Vagina (tissue), 2 donors: ENCODE measurements at regions not wholly inside any gene's neighbourhood (a gene's known extent, or its start where the extent isn't known, plus 50 kb on each side); places are given as distances from the start of the nearest gene placed in this dataset. TPM values are rescaled to one million over a fixed set of nuclear protein-coding genes. Genes with fewer than 3 reads are reported as not detected.

Experiments
- DNase-seq, 2 donors: peaks; one replicate each; pipeline ENCODE4 v3.0.0-alpha.2; 2017; ENCODE audit errors: extremely low spot score in 2 of 2
- H3K27ac ChIP-seq: fragments of 200-600 bp; sonication (generic); one replicate; pipeline ENCODE4 v1.5.1; 2019
- H3K27me3 ChIP-seq: fragments of 200-600 bp; sonication (generic); one replicate; pipeline ENCODE4 v1.5.1; 2019
- H3K36me3 ChIP-seq, 2 donors: fragments of 200-600 bp; sonication (generic); one replicate each; pipeline ENCODE4 v1.5.1; 2017 to 2019
- H3K4me1 ChIP-seq: fragments of 200-600 bp; sonication (generic); one replicate; pipeline ENCODE4 v1.5.1; 2019
- H3K4me3 ChIP-seq, 2 donors: fragments of 200-600 bp; sonication (generic); 1 replicate in 1 of 2; 2 replicates in 1 of 2; pipeline ENCODE4 v1.5.1; 2016 to 2019
- H3K9me3 ChIP-seq: fragments of 200-600 bp; sonication (generic); one replicate; pipeline ENCODE4 v1.5.1; 2019
- CTCF ChIP-seq, 3 experiments: fragments of 450-650 bp in 2 of 3; fragments of 200-600 bp in 1 of 3; sonication (generic) in 1 of 3; IDR thresholded peaks; one replicate each; pipeline ENCODE4 v1.5.1; 2017 to 2019; ENCODE audit warnings: antibody characterized with exemption in 3 of 3, mild to moderate bottlenecking in 2 of 3, moderate library complexity in 2 of 3
- POLR2A ChIP-seq, 2 donors: fragments of 450-650 bp; IDR thresholded peaks; one replicate each; pipeline ENCODE4 v1.6.1; 2017; ENCODE audit warnings: antibody characterized with exemption in 2 of 2, mild to moderate bottlenecking in 2 of 2, moderate library complexity in 2 of 2
- POLR2AphosphoS5 ChIP-seq, 2 donors: sonication (generic); formaldehyde crosslinking; IDR thresholded peaks; one replicate each; pipeline ENCODE4 v1.9.0; 2017; ENCODE audit warnings: antibody characterized with exemption in 2 of 2, mild to moderate bottlenecking in 2 of 2, low read depth in 1 of 2; ENCODE audit not compliant: insufficient read depth in 1 of 2
- intact Hi-C: fragments of 100-400 bp; cut with DNase I; formaldehyde crosslinking; loops from one replicate; pipeline ENCODE4 v1.15.1; 2023
- small RNA-seq: library from RNA; depleted of rRNA; stranded (forward); fragments of <200 nt; gene quantifications from one replicate; pipeline ENCODE3, GENCODE V24; 2016

GRCh38 chr12:93325855-93326254 lies 51.9 kb upstream of the NUDT4 start:
- no peak overlapping the region for H3K27ac ChIP-seq
- no peaks in the 10 kb centered on the region for H3K9me3 ChIP-seq
- TF ChIP-seq CTCF (IDR thresholded peaks at IDR 0.05) (no peak), POLR2A (IDR thresholded peaks at IDR 0.05) (no peak), POLR2AphosphoS5 (IDR thresholded peaks at IDR 0.05; ENCODE audit: insufficient read depth in 1 of 2, low read depth in 1 of 2) (no peak)
- H3K36me3 ChIP-seq: no peaks in the 10 kb centered on the region
- H3K4me3 ChIP-seq: no peak overlapping the region
- no peaks in the 10 kb centered on the region for H3K4me1 ChIP-seq
- H3K27me3 ChIP-seq: no peaks in the 10 kb centered on the region
- DNase-seq: no peak
- intact Hi-C loops: no loop called here

Small RNAs in the stretch of these regions (small RNA-seq; reads per million reads assigned to genes)
- gene RF00019 (not detected), gene RF00284 (not detected), gene RPL41P5 (not detected)
